SK-N-DZ (cell line): ENCODE measurements at regions not wholly inside any gene's neighbourhood (a gene's known extent, or its start where the extent isn't known, plus 50 kb on each side); places are given as distances from the start of the nearest gene placed in this dataset.

Source experiments
- DNase-seq: peaks from one replicate; pipeline ENCODE4 v3.0.0-alpha.2; 2015; ENCODE audit warnings: low spot score

DNA sequence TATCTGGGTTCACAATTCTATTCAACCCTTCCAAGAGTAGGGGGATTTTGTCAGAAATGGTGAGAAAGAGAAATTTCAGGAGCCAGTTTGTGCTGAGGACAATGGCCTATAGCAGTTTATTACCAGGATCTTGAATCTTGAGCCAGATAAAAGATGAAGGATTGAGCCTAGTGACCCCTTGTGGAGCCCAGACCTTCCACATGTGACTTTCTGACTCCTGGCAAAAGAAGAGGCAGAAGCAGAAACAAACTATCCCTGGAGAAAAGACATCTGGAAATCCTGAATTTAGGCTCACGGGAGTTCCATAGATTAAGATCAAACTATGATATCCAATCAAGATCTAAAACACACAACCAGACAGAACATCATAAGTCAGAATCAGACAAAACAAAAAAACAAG, 60.9 kb upstream of the CHRM2 start:
- DNase-seq, result peak; percentile 67

GRCh38 chr7:136803028-136803427, 65.4 kb upstream of the CHRM2 start:
- DNase-seq, result peak; percentile 26

DNA sequence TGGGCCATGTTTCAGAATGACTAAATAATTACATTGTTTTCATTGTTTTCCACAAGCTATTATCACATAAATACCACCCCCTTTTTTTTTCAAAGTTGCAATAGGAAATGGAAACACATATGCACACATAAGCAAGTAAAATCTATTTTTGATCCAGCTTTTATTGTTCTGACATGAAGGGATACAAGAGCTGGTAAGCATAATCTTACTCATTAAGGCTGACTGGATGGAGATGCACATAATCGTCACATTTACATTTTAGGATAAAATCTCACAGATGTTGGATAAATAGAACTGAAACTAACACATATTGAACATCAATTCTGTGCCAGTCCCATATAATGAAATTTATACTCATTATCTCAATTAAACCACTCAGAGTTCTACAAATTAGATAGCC, 84.5 kb upstream of the CHRM2 start:
- DNase-seq, result no peak

DNA sequence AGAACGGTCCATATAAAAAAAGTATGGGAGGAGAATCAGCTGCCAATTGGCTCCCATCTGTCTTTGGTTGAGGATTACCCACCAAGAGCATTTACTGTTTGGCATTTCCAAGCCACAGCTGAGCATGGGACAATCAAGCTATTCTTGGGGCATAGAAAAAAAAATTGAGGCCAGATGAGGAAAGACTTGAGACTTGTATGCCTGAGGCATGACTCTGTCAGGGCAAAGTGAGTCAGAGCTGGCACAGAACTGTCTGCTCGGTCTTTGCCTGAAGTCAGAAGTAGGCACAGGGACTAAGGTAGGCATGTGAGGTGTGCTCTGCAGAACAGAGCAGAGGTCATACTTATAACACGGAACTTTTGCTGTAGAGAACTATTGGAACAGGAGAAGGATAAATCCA, 126.5 kb upstream of the CHRM2 start:
- DNase-seq, result no peak

GRCh38 chr7:136728945-136729344, 139.5 kb upstream of the CHRM2 start:
- DNase-seq, result no peak

- DNase-seq, result no peak
Measured at GRCh38 chr7:136726460-136726859, 142.0 kb upstream of the CHRM2 start.

DNA sequence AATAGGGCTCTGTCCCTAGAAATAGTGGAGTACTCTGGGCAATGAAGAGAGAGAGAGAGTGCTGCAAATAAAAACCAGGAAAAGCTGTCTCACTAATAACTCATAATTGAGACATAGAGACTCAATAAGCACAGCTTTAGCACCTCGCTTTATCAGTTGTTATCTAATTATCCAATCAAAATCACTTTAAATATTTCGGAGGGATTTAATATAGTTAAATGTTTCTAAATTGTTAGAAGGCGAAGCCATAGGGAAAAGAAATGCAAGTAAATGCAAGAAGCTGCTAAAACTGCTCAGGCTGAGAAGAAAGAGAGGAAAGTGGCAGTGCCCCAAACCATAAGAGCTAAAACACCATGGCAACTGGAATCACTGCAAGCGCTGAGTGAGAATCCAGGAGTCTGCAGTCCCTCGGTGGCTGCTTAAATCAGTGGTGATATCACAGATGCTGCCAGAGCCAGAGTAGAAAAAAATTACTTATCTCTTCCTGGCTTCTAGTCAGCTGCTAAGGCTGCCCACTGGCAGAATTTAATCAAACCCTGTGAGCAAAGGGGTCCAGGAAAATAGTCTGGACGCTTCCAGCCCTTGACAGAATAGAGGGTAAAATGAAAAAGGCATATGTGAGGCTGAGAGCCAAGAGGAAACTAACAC, 150.4 kb upstream of the CHRM2 start:
- peak; percentile 45 for DNase-seq

DNA sequence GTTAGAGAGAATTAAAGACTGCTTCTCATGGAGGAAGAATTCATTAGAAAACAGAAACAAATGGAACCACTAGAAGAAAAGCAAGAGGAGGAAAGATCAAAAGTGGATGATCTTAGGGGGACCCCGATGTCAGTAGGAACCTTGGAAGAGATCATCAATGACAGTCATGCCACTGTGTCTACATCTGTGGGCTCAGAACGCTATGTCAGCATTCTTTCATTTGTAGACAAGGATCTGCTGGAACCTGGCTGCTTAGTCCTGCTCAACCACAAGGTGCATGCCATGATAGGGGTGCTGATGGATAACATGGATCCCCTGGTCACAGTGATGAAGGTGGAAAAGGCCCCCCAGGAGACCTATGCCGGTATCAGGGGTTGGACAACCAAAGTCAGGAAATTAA, 154.4 kb upstream of the CHRM2 start:
- no peak for DNase-seq

GRCh38 chr7:136710751-136711150, 157.7 kb upstream of the CHRM2 start:
- DNase-seq, result no peak

GRCh38 chr7:136709876-136710275, 158.6 kb upstream of the CHRM2 start:
- DNase-seq, result peak; percentile 76

- no peak for DNase-seq
Measured at GRCh38 chr7:136702913-136703312, 165.5 kb upstream of the CHRM2 start.

DNA sequence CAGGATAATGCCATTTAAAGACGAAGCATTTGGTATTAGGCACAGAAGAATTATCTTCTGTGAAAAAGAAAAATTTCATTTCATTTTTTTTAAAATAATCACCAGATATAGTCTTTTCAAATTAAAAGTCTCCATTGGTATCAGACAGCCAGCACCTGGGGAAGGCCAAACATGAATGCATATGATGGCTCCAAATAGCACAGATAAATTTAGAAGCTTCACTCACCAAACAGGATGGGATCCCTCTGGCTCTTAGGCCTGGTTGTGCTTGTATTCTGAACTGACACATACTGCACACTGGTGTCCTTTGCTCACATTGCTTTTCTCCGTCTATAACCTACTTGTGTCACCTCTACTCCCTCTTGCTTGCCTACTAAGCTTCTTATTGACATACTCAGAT, 169.5 kb upstream of the CHRM2 start:
- no peak for DNase-seq

DNA sequence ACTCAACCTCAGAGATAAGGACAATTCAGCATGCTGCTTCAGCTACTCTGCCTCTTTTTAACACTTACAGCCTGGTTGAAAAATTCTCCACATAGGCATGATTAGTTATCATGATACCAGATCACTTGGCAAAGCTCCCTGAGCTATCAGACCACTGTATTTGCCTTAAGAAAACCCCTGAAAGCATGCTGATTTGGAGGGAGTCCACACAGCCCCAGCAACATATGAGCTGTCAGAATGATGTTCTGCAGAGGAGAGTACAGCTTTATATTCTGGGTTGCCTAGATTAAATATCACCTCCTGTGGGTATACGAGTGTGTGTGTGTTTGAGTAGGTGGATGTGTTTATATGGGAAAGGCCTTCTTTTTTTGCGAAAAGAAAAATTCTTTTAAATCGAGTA, 170.2 kb upstream of the CHRM2 start:
- DNase-seq, result peak; percentile 96

- no peak for DNase-seq
Measured at GRCh38 chr7:136697271-136697670, 171.2 kb upstream of the CHRM2 start.

- DNase-seq, result peak; percentile 87
Measured at GRCh38 chr7:136693166-136694119, 175.0 kb upstream of the CHRM2 start.

- DNase-seq, result peak; percentile 31
Measured at GRCh38 chr7:136692221-136692620, 176.2 kb upstream of the CHRM2 start.

DNA sequence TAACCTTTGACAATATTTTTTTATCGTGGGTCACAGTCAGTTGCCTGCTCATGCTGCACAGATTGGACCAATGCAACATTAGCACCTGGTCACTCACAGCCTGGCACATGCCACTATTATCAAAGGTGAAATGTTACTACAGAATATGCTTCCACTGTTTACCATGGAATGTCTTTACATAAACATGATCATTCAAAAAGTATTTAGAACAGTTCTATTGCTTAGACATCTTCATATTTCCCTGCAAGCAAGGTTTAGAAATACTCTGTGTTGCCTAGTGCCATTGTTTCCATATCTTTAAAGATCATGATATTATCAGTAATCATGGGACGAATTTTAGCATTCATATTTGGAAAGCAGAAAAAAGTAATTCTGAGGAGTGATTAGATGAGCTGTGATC, 179.9 kb upstream of the CHRM2 start:
- no peak for DNase-seq

- DNase-seq, result peak; percentile 41
Measured at GRCh38 chr7:136687693-136688322, 180.6 kb upstream of the CHRM2 start.

GRCh38 chr7:136685501-136686173, 182.8 kb upstream of the CHRM2 start:
- peak; percentile 47 for DNase-seq

- DNase-seq, result no peak
Measured at GRCh38 chr7:136677471-136678365, 190.7 kb upstream of the CHRM2 start.

GRCh38 chr7:136667584-136667983, 200.9 kb upstream of the CHRM2 start:
- DNase-seq, result no peak
